Muscle of leg (tissue), 3 donors: ENCODE measurements at regions not wholly inside any gene's neighbourhood (a gene's known extent, or its start where the extent isn't known, plus 50 kb on each side); places are given as distances from the start of the nearest gene placed in this dataset.

Experiments used
- DNase-seq: peaks from one replicate; pipeline ENCODE4 v3.0.0; 2013
- H3K27ac ChIP-seq: one replicate; pipeline ENCODE4 v1.5.1; 2013; ENCODE audit warnings: mild to moderate bottlenecking, low read length, control low read depth
- H3K27me3 ChIP-seq: one replicate; pipeline ENCODE4 v1.6.1; 2013; ENCODE audit warnings: low read length; ENCODE audit not compliant: control insufficient read depth, insufficient read depth
- H3K36me3 ChIP-seq: one replicate; pipeline ENCODE4 v1.6.1; 2013; ENCODE audit warnings: low read length; ENCODE audit not compliant: control insufficient read depth, insufficient read depth
- H3K4me1 ChIP-seq: one replicate; pipeline ENCODE4 v1.6.1; 2013; ENCODE audit warnings: low read length; ENCODE audit not compliant: control insufficient read depth, insufficient read depth
- H3K4me3 ChIP-seq: one replicate; pipeline ENCODE4 v1.5.1; 2013; ENCODE audit warnings: low read length, control low read depth
- H3K9me3 ChIP-seq: replicated peaks from 2 replicates; pipeline ENCODE4 v1.6.1; 2013; ENCODE audit warnings: low read depth, low read length; ENCODE audit not compliant: control insufficient read depth
- WGBS: methylation state at CpG from one replicate; pipeline ENCODE4 v1.1.5; 2013; ENCODE audit warnings: missing lambda C conversion rate; ENCODE audit not compliant: insufficient coverage; 5-methylcytosine and 5-hydroxymethylcytosine counted together

DNA sequence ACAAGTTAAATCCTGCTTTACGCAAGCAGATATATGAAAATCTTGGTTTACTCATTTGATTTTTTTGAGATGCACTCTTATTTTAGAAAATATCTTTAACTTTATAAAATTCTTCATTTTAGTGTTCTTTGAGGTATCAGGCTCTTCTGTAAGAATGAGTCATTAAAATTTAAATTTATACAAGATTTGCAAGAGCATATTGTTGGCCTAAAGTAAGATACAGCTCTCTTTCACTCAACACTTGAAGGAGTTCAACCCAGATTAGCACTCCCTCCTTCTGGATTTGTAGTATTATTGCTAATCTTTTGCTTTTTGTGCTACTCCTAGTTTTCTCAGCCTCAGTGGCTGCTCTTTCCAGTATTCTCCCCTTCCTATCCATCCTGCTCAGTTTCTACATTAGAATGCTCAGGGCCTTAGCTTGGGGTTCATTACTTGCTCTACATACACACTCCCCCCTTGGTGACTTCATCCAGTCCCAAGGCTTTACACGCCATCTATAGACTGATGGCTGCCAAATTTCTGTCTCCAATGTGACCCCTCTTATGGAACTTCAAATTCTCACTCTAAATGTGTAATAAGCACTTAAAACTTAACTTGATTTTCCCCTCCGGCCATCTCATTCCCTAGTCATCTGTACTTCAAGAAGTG lies 425.3 kb upstream of the FANCL start:
- Histone ChIP-seq H3K27ac (no peak overlapping the region), H3K36me3 (no peaks in the 10 kb centered on the region), H3K4me3 (no peak overlapping the region), H3K27me3 (no peaks in the 10 kb centered on the region), H3K4me1 (no peaks in the 10 kb centered on the region), H3K9me3 (no peaks in the 10 kb centered on the region)
- WGBS = 87% methylated on average over 1 of the region's 3 CpGs
- no peak for DNase-seq

DNA sequence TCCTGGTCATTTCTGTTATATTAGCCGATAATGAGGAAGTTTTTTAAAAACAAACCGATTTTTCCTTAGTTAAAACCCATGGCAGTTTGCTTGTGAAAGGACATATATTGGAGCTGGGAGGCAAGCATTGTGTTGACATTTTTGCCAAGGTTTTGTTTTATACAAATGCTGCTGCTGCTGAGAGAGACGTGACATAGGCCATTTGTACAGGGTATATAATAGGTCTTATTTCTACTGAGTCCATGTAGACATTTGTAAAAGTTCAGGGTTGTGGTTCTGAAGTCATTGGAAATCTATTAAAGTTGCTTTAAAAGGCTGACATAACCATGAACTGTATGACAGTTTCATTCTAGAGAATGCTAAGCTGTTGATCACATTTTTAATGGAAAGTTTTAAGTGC lies 424.0 kb upstream of the FANCL start:
- 71% methylated on average over 1 of the region's 3 CpGs for WGBS
- H3K9me3 ChIP-seq = no peaks in the 10 kb centered on the region
- DNase-seq = no peak
- H3K4me3 ChIP-seq = no peak overlapping the region
- H3K27ac ChIP-seq = no peak overlapping the region
- no peaks in the 10 kb centered on the region for H3K36me3 ChIP-seq
- no peaks in the 10 kb centered on the region for H3K27me3 ChIP-seq
- no peaks in the 10 kb centered on the region for H3K4me1 ChIP-seq

DNA sequence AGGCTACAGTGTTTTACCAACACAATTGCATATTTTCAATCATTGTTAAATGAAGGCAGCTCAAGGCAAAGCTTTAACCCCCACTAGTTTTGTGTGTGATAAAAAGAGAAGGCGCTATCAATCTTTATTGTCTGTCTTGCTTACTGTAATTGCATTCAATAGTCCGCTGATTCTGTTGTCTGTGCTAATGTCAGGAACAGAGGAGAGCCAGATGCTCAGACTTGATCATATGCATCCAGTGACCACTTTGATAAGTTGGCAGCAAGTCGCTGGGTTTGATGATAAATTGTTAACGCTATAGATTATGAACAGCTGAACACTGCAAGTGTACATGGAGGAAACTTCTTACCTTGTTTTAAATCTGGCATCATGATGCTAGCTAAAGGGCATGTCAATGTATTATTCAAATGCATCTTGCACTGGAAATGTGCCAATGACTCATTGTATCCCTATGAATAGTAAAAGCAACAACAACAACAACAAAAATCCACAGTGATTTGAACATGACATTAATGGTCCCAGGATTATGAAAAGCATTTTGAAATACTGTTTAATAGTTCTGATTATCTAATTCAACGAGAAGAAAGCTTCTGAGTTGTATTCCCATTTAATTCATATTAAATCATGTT lies 423.5 kb upstream of the FANCL start:
- Histone ChIP-seq H3K4me1 (no peaks in the 10 kb centered on the region), H3K9me3 (no peaks in the 10 kb centered on the region), H3K36me3 (no peaks in the 10 kb centered on the region), H3K27me3 (no peaks in the 10 kb centered on the region), H3K27ac (no peak overlapping the region), H3K4me3 (no peak overlapping the region)
- 95% methylated on average over 4 of the region's 5 CpGs for WGBS
- no peak for DNase-seq

DNA sequence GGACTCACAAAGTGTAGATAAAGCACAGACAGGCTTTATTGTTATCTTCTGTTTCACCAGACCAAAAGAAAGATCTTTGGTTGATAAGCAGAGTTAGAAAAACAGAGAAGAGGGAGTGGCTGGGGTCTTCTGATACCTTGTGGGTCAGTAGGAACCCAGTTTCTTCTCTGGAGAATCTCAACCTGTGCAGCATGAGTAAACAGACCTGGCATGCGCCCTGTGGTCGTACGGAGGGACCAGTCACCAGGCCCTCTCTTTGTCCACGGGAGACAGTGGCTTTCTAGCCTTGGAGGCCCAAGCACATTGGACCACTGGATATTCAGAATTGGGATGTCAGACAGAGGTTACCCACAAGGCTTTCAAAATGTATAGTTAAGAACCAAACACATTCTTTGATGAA lies 418.9 kb upstream of the FANCL start:
- no peak overlapping the region for H3K27ac ChIP-seq
- no peak for DNase-seq
- no peak overlapping the region for H3K4me3 ChIP-seq
- H3K4me1 ChIP-seq = no peaks in the 10 kb centered on the region
- no peaks in the 10 kb centered on the region for H3K9me3 ChIP-seq
- WGBS = 92% methylated on average over 4 of the region's 4 CpGs
- no peaks in the 10 kb centered on the region for H3K27me3 ChIP-seq
- no peaks in the 10 kb centered on the region for H3K36me3 ChIP-seq

DNA sequence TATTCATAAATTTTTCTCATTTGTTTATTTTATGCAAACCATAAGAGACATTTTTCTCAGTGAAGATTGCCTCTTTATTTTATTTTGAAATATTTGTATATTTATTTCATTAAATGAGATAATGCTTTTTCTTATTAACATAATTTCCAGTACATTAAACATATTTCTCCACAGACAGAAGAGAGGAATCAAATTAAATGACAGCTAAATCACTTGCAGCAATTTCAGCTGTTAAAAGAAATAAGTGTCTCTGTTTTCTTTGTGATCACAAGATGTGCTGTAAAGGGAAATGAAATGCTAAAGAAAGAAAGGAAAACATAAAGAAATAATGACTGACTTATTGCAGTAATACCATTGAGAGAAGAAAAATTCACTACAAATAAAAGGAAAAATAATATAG lies 414.0 kb upstream of the FANCL start:
- H3K27ac ChIP-seq = no peak overlapping the region
- H3K36me3 ChIP-seq = no peaks in the 10 kb centered on the region
- no peak overlapping the region for H3K4me3 ChIP-seq
- H3K4me1 ChIP-seq = no peaks in the 10 kb centered on the region
- no peaks in the 10 kb centered on the region for H3K9me3 ChIP-seq
- DNase-seq = no peak
- H3K27me3 ChIP-seq = no peaks in the 10 kb centered on the region

DNA sequence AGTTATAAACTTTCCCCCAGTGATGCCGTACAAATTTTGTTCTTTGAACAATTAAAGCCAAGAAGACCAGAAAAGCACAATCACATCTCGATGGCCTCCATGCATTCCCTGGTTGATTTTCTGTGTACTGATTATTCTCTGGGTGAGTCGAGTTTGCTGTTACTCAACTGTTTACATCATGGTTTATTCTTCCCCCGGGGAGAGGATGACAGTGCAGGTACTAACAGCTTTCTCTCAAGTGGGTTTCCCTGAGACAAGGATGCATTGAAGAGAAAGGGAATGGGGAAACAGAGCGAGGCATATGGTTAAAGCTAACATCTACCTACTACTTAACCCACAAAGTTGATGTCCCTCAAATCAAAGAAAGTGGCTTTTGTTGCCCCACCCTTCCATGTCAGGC lies 410.8 kb upstream of the FANCL start:
- Histone ChIP-seq H3K4me3 (no peak overlapping the region), H3K27ac (no peak overlapping the region), H3K36me3 (no peaks in the 10 kb centered on the region), H3K27me3 (no peaks in the 10 kb centered on the region), H3K4me1 (no peaks in the 10 kb centered on the region), H3K9me3 (no peaks in the 10 kb centered on the region)
- no CpG with 5 or more reads among the region's 5 CpGs for WGBS
- DNase-seq = no peak

DNA sequence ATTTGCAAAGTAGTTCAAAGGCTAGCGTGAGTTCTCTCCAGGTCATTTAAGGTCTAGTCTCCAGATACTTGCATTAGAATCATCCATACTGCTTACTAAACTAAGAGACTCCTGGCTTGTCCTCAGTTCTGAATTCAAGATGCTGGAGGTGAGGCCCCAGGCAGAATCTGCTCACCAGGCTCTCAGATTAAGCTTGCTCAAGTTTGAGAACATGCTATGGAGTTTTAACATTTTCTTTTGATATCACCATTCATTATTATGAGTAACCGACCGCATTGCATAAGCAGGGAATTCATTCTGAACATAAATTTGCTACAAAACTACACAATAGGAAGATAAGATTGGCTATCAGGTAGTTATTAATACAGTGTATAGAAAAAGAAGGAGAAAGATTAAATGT lies 409.7 kb upstream of the FANCL start:
- no peak for DNase-seq

DNA sequence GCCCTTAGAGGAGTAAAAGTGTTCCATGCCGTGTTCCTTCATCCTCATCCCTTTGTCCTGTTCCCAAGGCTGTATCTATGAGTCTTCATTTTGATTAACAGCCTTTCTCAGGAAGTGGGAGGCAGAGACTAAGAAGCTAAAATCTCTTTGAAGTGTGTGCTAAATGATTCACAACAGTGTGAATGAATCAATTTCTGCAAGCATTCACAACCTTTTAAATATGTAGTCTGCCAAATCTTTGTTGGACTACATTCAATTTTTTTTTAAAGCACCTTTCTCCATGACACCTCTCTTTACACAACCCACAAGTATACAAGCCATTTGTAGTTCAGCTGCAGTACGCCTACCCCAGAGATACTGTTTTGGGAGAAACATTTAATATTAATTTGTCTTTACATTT lies 408.6 kb upstream of the FANCL start:
- H3K9me3 ChIP-seq = no peaks in the 10 kb centered on the region
- H3K27me3 ChIP-seq = no peaks in the 10 kb centered on the region
- H3K36me3 ChIP-seq = no peaks in the 10 kb centered on the region
- H3K27ac ChIP-seq = no peak overlapping the region
- H3K4me3 ChIP-seq = no peak overlapping the region
- no CpG with 5 or more reads among the region's 2 CpGs for WGBS
- no peaks in the 10 kb centered on the region for H3K4me1 ChIP-seq
- no peak for DNase-seq

More for the DNA sequence above, 409.7 kb upstream of the FANCL start:
- Histone ChIP-seq H3K4me1 (no peaks in the 10 kb centered on the region), H3K4me3 (no peak overlapping the region), H3K27me3 (no peaks in the 10 kb centered on the region), H3K9me3 (no peaks in the 10 kb centered on the region), H3K36me3 (no peaks in the 10 kb centered on the region), H3K27ac (no peak overlapping the region)
- WGBS = 50% methylated on average over 1 of the region's 3 CpGs

DNA sequence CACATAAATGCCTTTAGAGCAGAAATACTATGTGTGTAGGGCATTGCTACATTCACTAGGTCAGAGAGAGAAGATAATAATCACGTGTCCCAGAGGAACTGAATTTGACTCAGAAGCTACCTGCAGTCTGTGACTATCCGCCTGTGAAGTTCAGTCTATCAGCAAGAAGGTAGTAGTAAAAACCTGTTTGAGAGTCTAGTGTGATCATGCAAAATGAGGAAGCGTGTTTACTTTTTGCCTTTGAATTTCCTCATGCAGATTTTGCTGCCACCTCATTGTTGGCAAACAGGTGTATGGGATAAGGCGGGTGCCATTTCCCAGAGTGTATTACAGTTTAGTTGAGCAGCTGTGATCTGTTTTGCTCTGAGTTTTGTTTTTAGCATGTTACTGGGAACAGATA lies 403.9 kb upstream of the FANCL start:
- no peaks in the 10 kb centered on the region for H3K9me3 ChIP-seq
- no peak for DNase-seq
- H3K4me3 ChIP-seq = no peak overlapping the region
- no peaks in the 10 kb centered on the region for H3K27me3 ChIP-seq
- no peak overlapping the region for H3K27ac ChIP-seq
- WGBS = 81% methylated on average over 4 of the region's 4 CpGs
- no peaks in the 10 kb centered on the region for H3K4me1 ChIP-seq
- no peaks in the 10 kb centered on the region for H3K36me3 ChIP-seq

DNA sequence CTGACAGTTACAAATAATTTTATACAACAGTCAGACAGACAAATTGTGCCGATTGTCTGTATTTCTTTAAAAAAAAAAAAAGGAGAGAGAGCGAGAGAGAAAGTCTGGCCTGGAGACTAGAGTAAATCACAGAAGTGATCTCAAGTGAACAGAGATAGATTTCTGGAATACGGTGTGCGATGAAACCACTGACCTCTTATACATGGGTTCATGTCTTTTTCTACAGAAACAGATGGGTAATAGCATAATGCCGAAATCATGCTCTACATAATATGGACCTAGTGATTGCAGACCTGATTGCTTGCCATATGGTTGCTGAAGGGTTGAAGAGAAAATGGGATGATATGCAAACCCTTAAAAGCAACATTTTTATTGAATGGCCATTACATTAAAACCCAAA lies 403.3 kb upstream of the FANCL start:
- Histone ChIP-seq H3K36me3 (no peaks in the 10 kb centered on the region), H3K9me3 (no peaks in the 10 kb centered on the region), H3K4me1 (no peaks in the 10 kb centered on the region), H3K27me3 (no peaks in the 10 kb centered on the region), H3K27ac (no peak overlapping the region), H3K4me3 (no peak overlapping the region)
- WGBS = 86% methylated on average over 1 of the region's 5 CpGs
- no peak for DNase-seq

DNA sequence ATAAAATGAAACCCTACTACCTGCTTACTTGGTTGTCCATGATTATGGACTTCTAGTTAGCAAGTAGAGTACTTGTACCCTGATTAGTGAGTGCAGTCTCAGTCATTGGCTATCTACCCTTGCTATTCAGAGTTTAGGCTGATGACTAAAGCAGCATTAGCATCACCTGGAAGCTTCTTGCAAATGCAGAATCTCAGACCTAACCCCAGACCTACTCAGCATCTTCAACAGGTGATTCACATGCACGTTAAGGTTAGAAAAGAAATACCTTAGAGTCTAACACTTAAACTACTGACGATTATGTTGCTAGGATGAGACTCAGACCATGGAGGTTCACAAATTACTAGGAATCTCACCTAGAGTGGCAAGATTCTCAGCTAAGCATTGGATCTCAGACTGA lies 399.9 kb upstream of the FANCL start:
- 56% methylated on average over 2 of the region's 2 CpGs for WGBS
- no peak overlapping the region for H3K4me3 ChIP-seq
- H3K9me3 ChIP-seq = no peaks in the 10 kb centered on the region
- no peak overlapping the region for H3K27ac ChIP-seq
- H3K36me3 ChIP-seq = no peaks in the 10 kb centered on the region
- no peaks in the 10 kb centered on the region for H3K27me3 ChIP-seq
- DNase-seq = no peak
- no peaks in the 10 kb centered on the region for H3K4me1 ChIP-seq
